ENCODE measurements at regions not wholly inside any gene's neighbourhood (a gene's known extent, or its start where the extent isn't known, plus 50 kb on each side); places are given as distances from the start of the nearest gene placed in this dataset.

DNA sequence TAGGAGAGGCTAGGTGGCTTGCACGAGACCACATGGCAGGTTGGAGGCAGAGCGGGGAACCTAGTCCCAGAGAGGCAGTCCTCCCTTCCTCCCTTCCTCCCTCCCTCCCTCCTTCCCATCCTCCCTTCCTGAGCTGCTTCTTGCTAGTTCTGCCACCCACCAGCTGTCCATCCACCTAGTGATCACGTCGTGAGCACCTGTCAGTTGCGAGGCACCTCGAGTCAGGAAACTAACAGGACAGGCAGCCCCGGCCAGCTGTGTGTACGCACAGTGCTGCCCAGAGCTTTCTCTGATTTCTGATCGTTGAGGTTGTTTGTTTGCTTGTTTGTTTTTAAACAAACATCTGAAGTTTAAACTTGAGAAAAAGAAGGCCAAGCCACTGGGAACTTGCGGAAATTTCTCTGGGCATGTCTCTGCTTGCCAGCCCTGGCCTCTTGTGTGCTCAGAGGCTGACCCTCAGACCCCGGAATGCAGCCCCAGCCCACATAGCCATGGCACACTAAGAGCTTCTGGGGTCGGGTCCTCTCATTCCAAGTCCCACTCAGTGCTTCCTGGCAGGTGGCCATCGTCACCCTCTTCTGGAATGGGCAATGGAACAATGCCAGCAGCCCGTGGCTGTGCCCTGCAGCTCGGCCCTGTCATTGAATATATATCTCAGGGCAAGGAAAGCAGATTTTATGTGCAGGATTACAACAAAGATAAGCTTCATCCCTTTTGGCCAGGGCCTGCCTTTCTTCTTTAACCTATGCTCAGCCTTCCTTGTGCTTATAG is 174.0 kb downstream of the KATNIP start:
- no peak overlapping the region for H3K4me3 ChIP-seq
- H3K36me3 ChIP-seq = peaks cover 28% of the 10 kb centered on the region
- H3K27ac ChIP-seq (replicated peaks) = peak overlapping the region; percentile 21
- no peak for DNase-seq
- no peaks in the 10 kb centered on the region for H3K9me3 ChIP-seq (replicated peaks)
- peaks cover 21% of the 10 kb centered on the region for H3K4me1 ChIP-seq
- no peak for TF ChIP-seq CTCF (IDR thresholded peaks at IDR 0.05; ENCODE audit: borderline replicate concordance)
- intact Hi-C loops (cut with micrococcal nuclease) = no loop called here
- H3K27me3 ChIP-seq (ENCODE audit: low read depth) = no peaks in the 10 kb centered on the region

GRCh38 chr16:27724482-27725235 is 174.7 kb downstream of the KATNIP start:
- peaks cover 28% of the 10 kb centered on the region for H3K4me1 ChIP-seq
- H3K27me3 ChIP-seq (ENCODE audit: low read depth) = no peaks in the 10 kb centered on the region
- TF ChIP-seq CTCF (IDR thresholded peaks at IDR 0.05; ENCODE audit: borderline replicate concordance) = no peak
- no peak overlapping the region for H3K4me3 ChIP-seq
- peak; percentile 26 for DNase-seq
- no peaks in the 10 kb centered on the region for H3K9me3 ChIP-seq (replicated peaks)
- peak overlapping the region; percentile 21 for H3K27ac ChIP-seq (replicated peaks)
- intact Hi-C loops (cut with micrococcal nuclease) = no loop called here
- H3K36me3 ChIP-seq = peaks cover 28% of the 10 kb centered on the region

DNA sequence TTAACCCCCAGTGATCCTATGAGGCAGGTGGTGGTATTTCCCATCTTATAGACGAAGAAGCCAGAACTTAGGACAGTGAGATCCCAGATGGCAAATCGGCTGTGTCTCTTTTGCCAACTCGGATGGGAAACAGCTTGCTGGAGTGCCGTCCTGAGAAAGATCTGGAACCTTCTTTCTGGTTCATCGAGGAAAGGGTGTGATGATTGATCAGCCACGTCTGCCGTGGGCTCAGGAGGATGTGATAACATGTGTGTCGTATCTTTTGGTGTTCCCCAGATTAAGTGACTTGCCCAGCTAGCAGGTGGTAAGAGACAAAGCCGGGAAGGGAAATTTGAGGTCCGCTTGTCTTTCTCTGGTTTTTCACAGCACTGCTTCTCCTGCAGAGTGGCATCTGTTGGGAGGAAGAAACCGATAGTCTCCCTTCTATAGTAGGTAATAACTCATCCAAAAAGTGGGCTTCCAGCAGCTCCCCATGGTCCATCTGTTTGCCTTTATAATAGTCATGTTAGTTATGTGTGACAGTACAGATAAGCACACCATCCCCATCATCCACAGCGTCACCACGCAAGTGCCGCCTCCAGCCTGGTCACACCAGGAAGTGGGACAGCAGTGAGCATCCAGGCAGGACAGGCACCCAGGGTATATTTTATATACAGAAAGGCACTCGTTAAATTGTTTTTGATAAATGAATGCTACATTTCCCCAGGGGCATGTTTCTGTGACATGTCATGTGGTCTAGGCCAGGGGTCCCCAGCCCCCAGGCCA is 175.5 kb downstream of the KATNIP start:
- TF ChIP-seq CTCF (IDR thresholded peaks at IDR 0.05; ENCODE audit: borderline replicate concordance) = no peak
- H3K4me1 ChIP-seq = peaks cover 30% of the 10 kb centered on the region
- intact Hi-C loops (cut with micrococcal nuclease) = no loop called here
- H3K27ac ChIP-seq (replicated peaks) = no peak overlapping the region
- H3K9me3 ChIP-seq (replicated peaks) = no peaks in the 10 kb centered on the region
- DNase-seq = no peak
- no peaks in the 10 kb centered on the region for H3K27me3 ChIP-seq (ENCODE audit: low read depth)
- H3K36me3 ChIP-seq = peaks cover 28% of the 10 kb centered on the region
- H3K4me3 ChIP-seq = no peak overlapping the region

- no peaks in the 10 kb centered on the region for H3K27me3 ChIP-seq (ENCODE audit: low read depth)
- TF ChIP-seq CTCF (IDR thresholded peaks at IDR 0.05; ENCODE audit: borderline replicate concordance) = no peak
- no peak overlapping the region for H3K4me3 ChIP-seq
- H3K4me1 ChIP-seq = peaks cover 30% of the 10 kb centered on the region
- H3K9me3 ChIP-seq (replicated peaks) = no peaks in the 10 kb centered on the region
- no peak for DNase-seq
- peaks cover 28% of the 10 kb centered on the region for H3K36me3 ChIP-seq
- intact Hi-C loops (cut with micrococcal nuclease) = no loop called here
- no peak overlapping the region for H3K27ac ChIP-seq (replicated peaks)
Observed at GRCh38 chr16:27726621-27727261, 176.8 kb downstream of the KATNIP start.

GRCh38 chr16:27727941-27728340 is 178.0 kb downstream of the KATNIP start:
- Histone ChIP-seq H3K4me3 (no peak overlapping the region), H3K36me3 (peaks cover 28% of the 10 kb centered on the region), H3K27ac (replicated peaks) (no peak overlapping the region), H3K4me1 (peaks cover 30% of the 10 kb centered on the region), H3K9me3 (replicated peaks) (no peaks in the 10 kb centered on the region), H3K27me3 (ENCODE audit: low read depth) (no peaks in the 10 kb centered on the region)
- DNase-seq = no peak
- intact Hi-C loops (cut with micrococcal nuclease) = no loop called here
- no peak for TF ChIP-seq CTCF (IDR thresholded peaks at IDR 0.05; ENCODE audit: borderline replicate concordance)
